GM23248 (cell line): ENCODE measurements at regions not wholly inside any gene's neighbourhood (a gene's known extent, or its start where the extent isn't known, plus 50 kb on each side); places are given as distances from the start of the nearest gene placed in this dataset.

Source experiments
- DNase-seq: peaks from one replicate; pipeline ENCODE4 v3.0.0-alpha.2; 2015
- H2AFZ ChIP-seq: fragments of 200-600 bp; sonication (generic); 2 replicates; pipeline ENCODE4 v1.6.1; 2016; ENCODE audit warnings: antibody characterized with exemption
- H3F3A ChIP-seq: fragments of 200-600 bp; sonication (generic); 2 replicates; pipeline ENCODE4 v1.6.1; 2016; ENCODE audit warnings: mild to moderate bottlenecking, antibody characterized with exemption, mixed run types; ENCODE audit not compliant: insufficient read depth
- H3K27ac ChIP-seq: fragments of 200-600 bp; sonication (generic); 2 replicates; pipeline ENCODE4 v1.5.1; 2016; ENCODE audit warnings: mild to moderate bottlenecking
- H3K27me3 ChIP-seq: fragments of 200-600 bp; sonication (generic); replicated peaks from 2 replicates; pipeline ENCODE4 v1.6.1; 2016; ENCODE audit warnings: mild to moderate bottlenecking; ENCODE audit not compliant: insufficient read depth
- H3K36me3 ChIP-seq: fragments of 200-600 bp; sonication (generic); 2 replicates; pipeline ENCODE4 v1.6.1; 2016; ENCODE audit warnings: low read depth, mild to moderate bottlenecking
- H3K4me1 ChIP-seq: fragments of 200-600 bp; sonication (generic); 2 replicates; pipeline ENCODE4 v1.6.1; 2016; ENCODE audit warnings: mild to moderate bottlenecking; ENCODE audit not compliant: insufficient read depth
- H3K4me2 ChIP-seq: fragments of 200-600 bp; sonication (generic); one replicate; pipeline ENCODE4 v1.6.1; 2016; ENCODE audit warnings: mild to moderate bottlenecking; ENCODE audit not compliant: unreplicated experiment
- H3K4me3 ChIP-seq: fragments of 200-600 bp; sonication (generic); 2 replicates; pipeline ENCODE4 v1.5.1; 2016; ENCODE audit warnings: mild to moderate bottlenecking
- H3K79me2 ChIP-seq: fragments of 200-600 bp; sonication (generic); 2 replicates; pipeline ENCODE4 v1.6.1; 2016; ENCODE audit warnings: mild to moderate bottlenecking; ENCODE audit not compliant: insufficient read depth
- H3K9ac ChIP-seq: fragments of 200-600 bp; sonication (generic); 2 replicates; pipeline ENCODE4 v1.6.1; 2016; ENCODE audit warnings: mild to moderate bottlenecking
- H3K9me2 ChIP-seq: fragments of 200-600 bp; sonication (generic); 2 replicates; pipeline ENCODE4 v1.6.1; 2016; ENCODE audit warnings: mixed run types, mild to moderate bottlenecking, moderate library complexity; ENCODE audit not compliant: insufficient read depth
- H3K9me3 ChIP-seq: fragments of 200-600 bp; sonication (generic); one replicate; pipeline ENCODE4 v1.6.1; 2017; ENCODE audit warnings: low read depth
- H4K20me1 ChIP-seq: fragments of 200-600 bp; sonication (generic); 2 replicates; pipeline ENCODE4 v1.6.0; 2016; ENCODE audit not compliant: insufficient read depth
- EZH2 ChIP-seq: fragments of 200-600 bp; sonication (generic); IDR thresholded peaks from 2 replicates; pipeline ENCODE4 v1.6.1; 2018; ENCODE audit warnings: antibody characterized with exemption, mild to moderate bottlenecking; ENCODE audit not compliant: insufficient read depth, poor library complexity, severe bottlenecking
- EZH2phosphoT487 ChIP-seq: fragments of 200-600 bp; sonication (generic); IDR thresholded peaks from 2 replicates; pipeline ENCODE4 v1.6.1; 2018; ENCODE audit warnings: antibody characterized with exemption, moderate library complexity, mild to moderate bottlenecking, low read depth; ENCODE audit not compliant: insufficient read depth
- WGBS, 2 experiments: methylation state at CpG; one replicate each; pipeline ENCODE4 v1.1.6; 2015 to 2017; ENCODE audit warnings: low lambda C conversion rate in 2 of 2, low coverage in 1 of 2; ENCODE audit errors: missing lambda C conversion rate in 2 of 2; 5-methylcytosine and 5-hydroxymethylcytosine counted together
- in situ Hi-C: fragments of 300-500 bp; cut with MboI; formaldehyde crosslinking; loops from 2 replicates; pipeline ENCODE4 v1.15.0; 2020

DNA sequence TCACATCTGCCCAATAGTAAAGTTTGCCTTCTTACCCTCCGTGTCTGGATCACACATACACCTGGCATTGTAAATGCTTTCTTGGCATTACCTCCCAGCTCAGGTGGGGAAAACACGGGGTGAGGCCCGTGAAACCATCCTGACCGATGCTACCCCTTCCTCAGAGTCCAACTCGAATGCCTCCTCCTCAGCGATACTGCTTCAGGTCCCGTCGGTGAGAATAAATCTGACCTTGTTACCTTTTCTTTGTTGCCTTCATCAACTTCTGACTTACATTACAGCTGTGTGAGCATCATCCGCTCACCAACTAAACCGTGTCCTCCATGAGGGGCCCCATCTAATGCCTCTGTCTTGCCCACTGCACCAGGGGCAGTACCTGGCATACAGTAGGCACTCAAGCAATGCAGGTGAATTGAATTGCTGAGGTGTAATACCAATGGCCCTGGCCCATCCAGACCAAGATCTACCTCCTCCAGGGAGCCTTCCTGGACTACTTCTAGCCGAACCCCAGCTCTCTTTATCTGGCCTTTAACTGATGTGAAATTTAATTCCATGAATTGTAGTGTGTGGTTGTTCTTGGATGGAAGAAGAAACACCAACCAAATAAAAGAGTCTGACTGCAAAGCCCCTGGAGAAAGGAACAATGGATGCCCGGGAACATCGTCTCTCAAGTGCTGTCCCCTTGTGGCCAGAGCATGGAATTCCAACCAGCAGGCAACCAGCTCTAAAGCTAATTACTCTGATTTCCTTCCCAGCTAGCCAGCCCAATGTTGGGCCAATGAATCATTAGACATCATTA lies 141.5 kb downstream of the ANKRD60 start:
- Histone ChIP-seq H3K9ac (no peak overlapping the region), H3K9me3 (no peaks in the 10 kb centered on the region), H4K20me1 (no peaks in the 10 kb centered on the region), H3K79me2 (no peaks in the 10 kb centered on the region), H3K36me3 (no peaks in the 10 kb centered on the region), H3K4me1 (peaks cover 7% of the 10 kb centered on the region), H3K4me2 (no peak overlapping the region), H3K27me3 (no peaks in the 10 kb centered on the region), H3K9me2 (no peaks in the 10 kb centered on the region), H3K27ac (no peak overlapping the region), H3F3A (peaks cover 7% of the 10 kb centered on the region; the same call in 1 of the 2 replicates), H2AFZ (no peak overlapping the region), H3K4me3 (no peak overlapping the region)
- DNase-seq: peak; percentile 76
- 78 to 81% methylated on average over 13 of the region's 13 CpGs for WGBS, 2 experiments
- in situ Hi-C loops: no loop called here
- TF ChIP-seq EZH2phosphoT487 (no peak), EZH2 (no peak)

DNA sequence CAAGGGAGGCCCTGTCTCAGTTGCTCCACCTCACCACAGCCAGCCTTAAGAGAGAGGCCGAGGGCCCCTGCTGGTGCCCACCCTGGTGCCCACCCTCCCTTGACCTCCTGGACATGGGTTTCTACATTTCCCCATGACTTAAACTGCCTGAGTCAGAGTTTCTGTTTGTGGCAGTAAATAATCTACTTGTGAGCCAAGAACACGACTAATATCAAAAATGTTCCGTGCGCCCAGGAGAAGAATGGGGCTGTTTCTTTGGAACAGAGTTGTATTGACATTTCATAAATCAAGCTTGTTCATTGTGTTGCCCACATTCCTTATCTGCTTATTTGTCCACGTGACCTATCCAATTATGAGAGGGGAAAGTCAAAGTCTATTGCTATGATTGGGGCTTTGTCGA lies 143.5 kb downstream of the ANKRD60 start:
- H3K36me3 ChIP-seq: no peaks in the 10 kb centered on the region
- DNase-seq: peak; percentile 46
- no peak overlapping the region for H3K27ac ChIP-seq
- no peaks in the 10 kb centered on the region for H3K79me2 ChIP-seq
- in situ Hi-C loops: no loop called here
- no peak overlapping the region for H2AFZ ChIP-seq
- TF ChIP-seq EZH2 (no peak), EZH2phosphoT487 (no peak)
- no peaks in the 10 kb centered on the region for H3K9me2 ChIP-seq
- no peak overlapping the region for H3K9ac ChIP-seq
- no peak overlapping the region for H3K4me3 ChIP-seq
- no peaks in the 10 kb centered on the region for H4K20me1 ChIP-seq
- H3K27me3 ChIP-seq: no peaks in the 10 kb centered on the region
- H3F3A ChIP-seq: peaks cover 18% of the 10 kb centered on the region
- 58 to 63% methylated on average over 6 of the region's 6 CpGs for WGBS, 2 experiments
- no peak overlapping the region for H3K4me2 ChIP-seq
- peaks cover 15% of the 10 kb centered on the region for H3K4me1 ChIP-seq
- no peaks in the 10 kb centered on the region for H3K9me3 ChIP-seq

- H3K4me2 ChIP-seq: no peak overlapping the region
- in situ Hi-C loops: no loop called here
- no peak overlapping the region for H3K27ac ChIP-seq
- no peaks in the 10 kb centered on the region for H3K79me2 ChIP-seq
- no peak overlapping the region for H3K9ac ChIP-seq
- 93 to 94% methylated on average over 6 to 7 of the region's 7 CpGs for WGBS, 2 experiments
- TF ChIP-seq EZH2 (no peak), EZH2phosphoT487 (no peak)
- no peaks in the 10 kb centered on the region for H4K20me1 ChIP-seq
- H3K36me3 ChIP-seq: no peaks in the 10 kb centered on the region
- H3F3A ChIP-seq: peaks cover 22% of the 10 kb centered on the region
- no peaks in the 10 kb centered on the region for H3K9me3 ChIP-seq
- H3K4me3 ChIP-seq: no peak overlapping the region
- no peak for DNase-seq
- no peak overlapping the region for H2AFZ ChIP-seq
- no peaks in the 10 kb centered on the region for H3K9me2 ChIP-seq
- H3K27me3 ChIP-seq: no peaks in the 10 kb centered on the region
- H3K4me1 ChIP-seq: peaks cover 15% of the 10 kb centered on the region
Observed at GRCh38 chr20:58084566-58084965, 143.9 kb downstream of the ANKRD60 start.

GRCh38 chr20:58081846-58082245 lies 146.6 kb downstream of the ANKRD60 start:
- Histone ChIP-seq H3K4me2 (peak overlapping the region; percentile 72), H3K36me3 (no peaks in the 10 kb centered on the region), H3K9me2 (no peaks in the 10 kb centered on the region), H3K9ac (no peak overlapping the region), H2AFZ (no peak overlapping the region), H4K20me1 (no peaks in the 10 kb centered on the region), H3K79me2 (no peaks in the 10 kb centered on the region), H3F3A (peaks cover 36% of the 10 kb centered on the region), H3K27me3 (no peaks in the 10 kb centered on the region), H3K27ac (peak overlapping the region; percentile 22; the same call in 1 of the 2 replicates), H3K9me3 (no peaks in the 10 kb centered on the region), H3K4me3 (peak overlapping the region; percentile 23; the same call in 1 of the 2 replicates), H3K4me1 (peaks cover 27% of the 10 kb centered on the region)
- no peak for TF ChIP-seq EZH2
- TF ChIP-seq EZH2phosphoT487: no peak
- 2 to 4% methylated on average over 1 of the region's 1 CpG for WGBS, 2 experiments
- peak; percentile 85 for DNase-seq
- in situ Hi-C loops: no loop called here
